ENCODE measurements at regions not wholly inside any gene's neighbourhood (a gene's known extent, or its start where the extent isn't known, plus 50 kb on each side); places are given as distances from the start of the nearest gene placed in this dataset.
"Not testable (repeated sequence)": the region's sequence is repeated elsewhere in the genome, so short reads cannot be mapped to it uniquely, and the experiment has no call there.

DNA sequence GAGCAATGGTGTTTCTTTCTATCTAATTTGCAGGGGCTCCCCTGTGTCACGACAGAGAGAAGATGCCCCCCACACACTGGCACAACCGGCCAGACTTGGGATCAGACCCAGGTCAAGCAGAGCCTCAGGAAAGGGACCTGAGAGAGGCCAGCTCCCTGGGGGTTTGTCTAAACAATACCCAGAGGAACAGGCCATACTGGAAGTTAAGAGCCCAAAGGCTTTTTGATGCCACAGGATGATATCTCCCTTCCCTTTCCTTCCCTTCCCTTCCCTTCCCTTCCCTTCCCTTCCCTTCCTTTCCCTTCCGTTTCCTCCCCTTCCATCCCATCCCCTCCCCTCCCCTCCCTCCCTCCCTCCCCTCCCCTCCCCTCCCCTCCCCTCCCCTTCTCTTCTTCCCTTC, 139.2 kb downstream of the ARL4C start:
- TF ChIP-seq, protein P1, sequence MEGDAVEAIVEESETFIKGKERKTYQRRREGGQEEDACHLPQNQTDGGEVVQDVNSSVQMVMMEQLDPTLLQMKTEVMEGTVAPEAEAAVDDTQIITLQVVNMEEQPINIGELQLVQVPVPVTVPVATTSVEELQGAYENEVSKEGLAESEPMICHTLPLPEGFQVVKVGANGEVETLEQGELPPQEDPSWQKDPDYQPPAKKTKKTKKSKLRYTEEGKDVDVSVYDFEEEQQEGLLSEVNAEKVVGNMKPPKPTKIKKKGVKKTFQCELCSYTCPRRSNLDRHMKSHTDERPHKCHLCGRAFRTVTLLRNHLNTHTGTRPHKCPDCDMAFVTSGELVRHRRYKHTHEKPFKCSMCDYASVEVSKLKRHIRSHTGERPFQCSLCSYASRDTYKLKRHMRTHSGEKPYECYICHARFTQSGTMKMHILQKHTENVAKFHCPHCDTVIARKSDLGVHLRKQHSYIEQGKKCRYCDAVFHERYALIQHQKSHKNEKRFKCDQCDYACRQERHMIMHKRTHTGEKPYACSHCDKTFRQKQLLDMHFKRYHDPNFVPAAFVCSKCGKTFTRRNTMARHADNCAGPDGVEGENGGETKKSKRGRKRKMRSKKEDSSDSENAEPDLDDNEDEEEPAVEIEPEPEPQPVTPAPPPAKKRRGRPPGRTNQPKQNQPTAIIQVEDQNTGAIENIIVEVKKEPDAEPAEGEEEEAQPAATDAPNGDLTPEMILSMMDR (IDR thresholded peaks at IDR 0.05; ENCODE audit: control insufficient read depth, extremely low read depth, insufficient read depth) = no peak
- no peak overlapping the region for H3K4me3 ChIP-seq (ENCODE audit: low read depth, low read length)
- DNase-seq (ENCODE audit: low read depth) = no peak

DNA sequence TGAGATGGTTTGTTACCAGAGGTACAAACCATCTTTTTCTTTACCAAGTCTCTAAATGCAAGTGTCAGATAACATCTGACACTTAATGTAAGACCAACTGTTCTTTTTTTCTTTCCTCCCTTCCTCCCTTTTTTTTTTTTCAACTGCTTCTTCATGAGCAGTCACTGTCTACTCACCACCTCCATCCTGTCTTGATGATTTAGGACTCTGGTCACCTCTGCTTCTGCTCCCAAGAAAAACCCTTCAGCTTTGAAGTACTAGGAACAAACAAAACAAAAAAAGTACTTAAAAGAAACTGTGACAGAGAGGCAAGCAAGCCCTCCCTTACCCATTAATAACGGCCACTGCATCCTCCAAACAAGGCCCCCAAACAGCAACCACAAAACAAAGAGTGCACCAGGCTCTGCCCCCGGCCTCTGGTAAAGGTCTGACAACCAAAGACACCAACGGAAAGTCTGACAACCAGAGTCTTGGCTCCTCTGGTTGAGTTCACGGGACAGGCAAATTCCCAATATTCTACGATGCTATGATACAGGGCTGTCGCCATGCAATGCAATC, 141.0 kb downstream of the ARL4C start:
- DNase-seq (ENCODE audit: low read depth) = no peak
- H3K4me3 ChIP-seq (ENCODE audit: low read depth, low read length) = no peak overlapping the region
- TF ChIP-seq, protein P1 (IDR thresholded peaks at IDR 0.05; ENCODE audit: control insufficient read depth, extremely low read depth, insufficient read depth) = no peak

DNA sequence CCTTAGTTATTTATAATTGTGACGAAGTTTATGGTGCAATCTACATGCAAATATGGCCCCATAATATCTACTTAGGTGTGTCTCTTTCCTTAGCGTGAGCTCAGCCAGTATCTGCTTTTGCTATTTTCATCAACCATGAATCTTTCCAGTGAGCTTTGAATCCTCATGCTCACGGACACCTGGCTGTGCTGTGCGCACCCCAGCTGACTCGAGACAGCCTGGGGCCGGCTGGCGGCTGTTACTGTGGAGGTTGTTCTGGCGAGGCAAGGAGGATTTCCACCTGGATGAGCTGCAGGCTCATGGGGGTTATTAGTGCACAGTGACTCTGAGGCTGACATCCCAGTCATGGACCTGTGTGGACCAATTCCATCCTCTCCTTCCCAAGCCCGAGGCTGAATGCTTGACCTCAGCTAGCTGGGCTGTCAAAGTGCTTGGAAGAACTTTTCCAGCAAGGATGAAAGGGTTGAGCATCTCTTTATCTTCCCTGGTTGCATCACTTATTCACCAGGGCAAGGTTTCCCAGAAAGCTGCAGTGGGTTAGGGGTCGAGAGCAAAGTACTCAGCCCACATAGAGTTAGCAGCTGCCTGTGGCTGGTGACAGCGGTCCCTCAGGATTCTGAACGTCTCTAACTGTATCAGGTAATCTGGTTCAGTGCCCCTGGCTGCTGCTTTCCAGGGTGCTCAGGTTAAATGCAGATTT, 141.7 kb downstream of the ARL4C start:
- DNase-seq (ENCODE audit: low read depth) = no peak
- TF ChIP-seq, protein P1 (IDR thresholded peaks at IDR 0.05; ENCODE audit: control insufficient read depth, extremely low read depth, insufficient read depth) = no peak
- no peak overlapping the region for H3K4me3 ChIP-seq (ENCODE audit: low read depth, low read length)

DNA sequence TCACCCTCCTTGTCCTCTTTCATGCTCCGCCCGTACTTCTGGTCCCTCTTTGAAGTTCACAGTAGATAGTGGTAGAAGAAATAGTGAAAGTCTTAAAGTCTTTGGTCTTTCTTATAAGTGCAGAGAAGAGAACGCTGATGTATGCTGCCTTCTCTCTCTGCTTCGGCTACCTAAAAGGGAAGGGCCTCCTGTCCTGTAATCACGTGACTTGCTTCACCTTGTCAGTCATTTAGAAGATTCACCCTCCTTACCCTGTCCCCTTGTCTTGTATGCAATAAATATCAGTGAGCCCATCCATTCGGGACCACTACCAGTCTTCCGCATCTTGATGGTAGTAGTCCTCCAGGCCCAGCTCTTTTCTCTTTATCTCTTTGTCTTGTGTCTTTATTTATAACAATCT, 144.6 kb downstream of the ARL4C start:
- no peak overlapping the region for H3K4me3 ChIP-seq (ENCODE audit: low read depth, low read length)
- DNase-seq (ENCODE audit: low read depth) = no peak
- TF ChIP-seq, protein P1 (IDR thresholded peaks at IDR 0.05; ENCODE audit: control insufficient read depth, extremely low read depth, insufficient read depth) = no peak

DNA sequence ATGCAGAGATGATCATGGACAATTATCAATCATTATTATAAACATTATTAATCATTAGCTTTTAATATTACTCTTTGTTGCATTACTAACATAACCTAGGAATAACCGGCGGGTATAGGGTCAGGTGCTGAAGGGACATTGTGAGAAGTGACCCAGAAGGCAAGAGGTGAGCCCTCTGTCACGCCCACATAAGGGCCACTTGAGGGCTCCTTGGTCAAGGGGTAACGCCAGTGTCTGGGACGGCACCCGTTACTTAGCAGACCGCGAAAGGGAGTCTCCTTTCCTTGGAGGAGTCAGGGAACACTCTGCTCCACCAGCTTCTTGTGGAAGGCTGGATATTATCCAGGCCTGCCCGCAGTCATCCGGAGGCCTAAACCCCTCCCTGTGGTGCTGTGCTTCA, 145.0 kb downstream of the ARL4C start:
- DNase-seq (ENCODE audit: low read depth); H3K4me3 ChIP-seq (ENCODE audit: low read depth, low read length): not testable (repeated sequence)

DNA sequence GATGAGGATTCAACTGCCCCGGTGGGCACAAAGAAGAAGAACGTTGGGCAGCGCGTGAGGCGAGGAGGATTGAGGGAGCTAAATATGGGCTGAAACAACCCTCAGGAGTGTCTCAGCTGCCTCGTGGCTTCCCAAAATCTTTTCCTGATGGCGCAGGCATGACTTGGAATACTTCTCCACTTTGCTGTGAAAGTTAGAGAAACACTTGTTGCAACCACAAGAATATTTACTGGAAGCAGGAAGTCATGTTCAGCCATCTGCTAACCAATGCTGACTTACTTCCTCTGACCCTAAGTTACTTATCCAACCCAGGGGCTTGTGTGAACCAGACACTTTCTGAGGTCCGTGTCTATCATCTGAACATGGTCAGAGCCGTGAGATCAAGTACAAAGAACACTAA, 148.8 kb downstream of the ARL4C start:
- no peak overlapping the region for H3K4me3 ChIP-seq (ENCODE audit: low read depth, low read length)
- no peak for DNase-seq (ENCODE audit: low read depth)
- TF ChIP-seq, protein P1 (IDR thresholded peaks at IDR 0.05; ENCODE audit: control insufficient read depth, extremely low read depth, insufficient read depth) = no peak

DNA sequence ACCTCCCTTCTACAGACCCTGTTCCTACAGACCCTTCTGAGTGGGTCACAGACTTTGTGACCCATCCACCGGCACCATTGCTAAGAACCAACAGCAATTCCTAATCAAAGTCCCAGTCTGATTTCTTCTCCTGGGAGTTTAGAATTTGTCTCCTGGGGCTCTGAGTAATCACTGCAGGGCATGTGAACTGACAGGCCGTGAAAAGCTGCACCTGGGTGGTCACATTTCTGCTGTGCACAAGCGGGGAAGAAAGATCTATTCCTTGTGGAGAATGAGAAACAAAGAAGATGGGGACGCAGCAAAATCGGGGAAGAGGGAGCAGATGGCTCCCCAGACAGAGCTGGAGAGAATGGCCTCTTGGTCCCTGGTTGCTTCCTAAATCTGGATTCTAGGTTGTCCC, 151.0 kb downstream of the ARL4C start:
- DNase-seq (ENCODE audit: low read depth) = no peak
- TF ChIP-seq, protein P1 (IDR thresholded peaks at IDR 0.05; ENCODE audit: control insufficient read depth, extremely low read depth, insufficient read depth) = no peak

More for the DNA sequence above, 151.0 kb downstream of the ARL4C start:
- no peak overlapping the region for H3K4me3 ChIP-seq (ENCODE audit: low read depth, low read length)

Measured in LNCaP clone FGC (cell line).